Fibroblast of skin of abdomen (primary cell): ENCODE measurements at regions not wholly inside any gene's neighbourhood (a gene's known extent, or its start where the extent isn't known, plus 50 kb on each side); places are given as distances from the start of the nearest gene placed in this dataset.
A peak's percentile ranks its signal among the peaks of the same experiment; 100 is the strongest.

ENCODE experiments used
- DNase-seq: peaks from one replicate; pipeline ENCODE4 v3.0.0-alpha.2; 2013

DNA sequence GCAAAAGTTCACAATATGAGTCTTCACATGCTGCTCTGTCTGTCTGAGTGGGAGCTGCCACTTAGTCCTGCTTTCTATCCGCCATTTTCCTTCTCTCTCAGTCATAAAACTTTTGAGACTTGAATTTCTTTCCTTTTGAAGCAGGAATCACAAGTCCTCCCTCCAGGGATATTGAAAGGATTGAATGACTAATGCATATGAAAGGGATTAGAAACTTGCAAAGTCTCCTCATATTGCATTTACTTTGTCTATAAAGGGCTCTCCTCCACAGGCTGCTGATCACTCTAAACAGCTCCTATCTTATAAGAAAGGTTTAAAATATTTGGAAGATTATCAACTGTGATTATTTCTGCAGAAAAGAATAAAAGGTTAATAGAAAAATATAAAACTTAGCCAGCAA is 879.1 kb downstream of the ARAP2 start:
- no peak for DNase-seq

DNA sequence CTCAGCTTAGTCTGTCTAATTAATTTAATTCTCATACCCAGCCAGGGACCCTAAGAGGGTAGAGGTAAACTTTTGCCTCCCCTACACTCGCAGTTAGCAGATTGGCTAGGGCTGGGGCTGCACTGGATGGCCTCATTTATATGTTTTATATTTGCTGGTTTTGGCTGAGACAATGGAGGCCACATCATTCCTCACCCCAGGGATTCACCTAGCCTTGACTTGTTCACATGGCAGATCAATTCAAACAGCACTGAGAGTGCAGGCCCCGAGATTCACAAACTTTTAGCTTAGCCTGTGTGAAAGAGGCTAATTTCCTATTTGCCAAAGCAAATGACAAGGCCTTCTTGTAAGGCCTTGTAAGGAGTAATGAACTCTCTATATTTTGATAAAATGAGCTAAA is 844.4 kb downstream of the ARAP2 start:
- no peak for DNase-seq

DNA sequence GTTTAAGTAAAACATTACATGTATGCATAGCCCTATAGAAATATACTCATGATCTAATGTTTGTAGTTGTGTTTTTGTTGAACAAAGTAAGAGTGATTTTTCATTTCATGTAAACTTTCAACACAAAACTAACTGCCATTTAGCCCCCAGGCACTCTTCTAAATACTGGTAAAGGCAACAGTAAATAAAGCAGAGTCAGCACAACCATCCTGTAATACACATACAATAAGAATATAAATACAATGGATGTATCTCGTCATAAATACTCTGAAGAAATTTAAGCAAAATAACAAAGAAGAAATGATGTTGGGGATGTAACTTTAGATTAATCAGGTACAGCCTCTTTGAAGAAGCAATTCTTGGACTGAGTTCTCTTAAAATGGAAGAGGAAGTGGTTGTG is 821.2 kb downstream of the ARAP2 start:
- no peak for DNase-seq

DNA sequence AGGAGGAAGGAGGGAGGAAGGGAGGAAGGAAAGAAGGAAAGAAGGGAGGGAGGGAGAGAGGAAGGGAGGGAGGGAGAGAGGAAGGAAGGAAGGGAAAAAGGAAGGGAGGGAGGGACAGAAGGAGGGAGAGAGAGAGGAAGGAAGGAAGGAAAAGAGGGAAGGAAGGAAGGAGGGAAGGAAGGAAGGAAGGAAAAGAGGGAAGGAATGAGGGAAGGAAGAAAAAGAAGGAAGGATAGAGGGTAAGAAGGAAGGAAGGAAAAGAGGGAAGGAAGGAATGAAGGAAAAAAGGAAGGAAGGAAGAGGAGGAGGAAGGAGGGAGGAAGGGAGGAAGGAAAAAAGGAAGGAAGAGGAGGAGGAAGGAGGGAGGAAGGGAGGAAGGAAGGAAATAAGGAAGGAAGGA is 796.8 kb downstream of the ARAP2 start:
- no peak for DNase-seq

DNA sequence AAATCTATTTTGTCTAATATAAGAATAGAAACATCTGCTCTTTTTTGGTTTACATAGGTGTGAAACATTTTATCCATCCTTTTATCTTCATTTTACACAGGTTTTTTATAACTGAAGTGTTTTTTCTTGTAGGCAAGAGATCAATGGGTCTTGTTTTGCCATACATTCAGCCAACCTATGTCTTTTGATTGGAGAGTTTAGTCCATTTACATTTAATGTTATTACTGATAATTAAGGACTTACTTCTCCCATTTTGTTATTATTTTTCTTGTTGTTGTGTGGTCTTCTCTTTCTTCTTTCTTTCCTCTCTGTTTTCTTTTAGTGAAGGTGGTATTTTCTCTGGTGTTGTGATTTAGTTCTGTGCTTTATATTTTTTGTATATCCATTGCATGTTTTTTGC is 785.3 kb downstream of the ARAP2 start:
- DNase-seq, result no peak

DNA sequence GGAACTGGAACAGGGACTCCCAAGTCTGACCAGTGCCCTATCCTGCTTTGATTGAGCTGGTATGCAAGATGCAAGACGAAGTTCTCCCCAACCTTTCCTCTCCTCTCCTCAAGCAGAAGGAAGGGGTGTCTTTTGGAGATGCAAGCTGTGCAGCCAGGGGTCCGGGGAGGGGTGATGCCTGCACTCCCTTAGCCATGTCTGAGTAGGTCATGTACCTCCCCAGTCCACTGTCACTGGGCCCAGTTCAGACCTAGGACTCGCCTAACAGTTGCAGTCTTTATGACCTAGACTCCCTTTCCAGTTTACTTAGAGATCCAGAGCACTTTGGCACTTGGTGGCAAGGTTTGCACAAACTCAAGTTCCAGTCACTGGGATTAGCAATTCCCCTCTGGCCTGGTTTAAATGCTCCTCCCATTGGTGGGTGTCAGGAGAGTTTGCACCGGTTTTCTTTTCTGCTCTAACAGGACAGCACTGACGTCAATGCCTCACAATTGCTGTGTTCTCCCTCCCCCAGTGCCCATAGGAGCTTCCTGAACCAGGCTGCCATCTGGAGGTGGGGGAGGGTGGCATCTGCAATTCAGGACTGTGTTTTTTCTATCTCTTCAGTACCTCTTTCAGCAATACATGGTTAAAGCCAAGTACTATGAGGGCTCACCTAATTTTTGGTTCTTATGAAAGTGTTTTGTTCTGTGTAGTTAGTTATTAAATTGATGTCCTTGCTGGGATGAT is 782.2 kb downstream of the ARAP2 start:
- DNase-seq, result no peak

DNA sequence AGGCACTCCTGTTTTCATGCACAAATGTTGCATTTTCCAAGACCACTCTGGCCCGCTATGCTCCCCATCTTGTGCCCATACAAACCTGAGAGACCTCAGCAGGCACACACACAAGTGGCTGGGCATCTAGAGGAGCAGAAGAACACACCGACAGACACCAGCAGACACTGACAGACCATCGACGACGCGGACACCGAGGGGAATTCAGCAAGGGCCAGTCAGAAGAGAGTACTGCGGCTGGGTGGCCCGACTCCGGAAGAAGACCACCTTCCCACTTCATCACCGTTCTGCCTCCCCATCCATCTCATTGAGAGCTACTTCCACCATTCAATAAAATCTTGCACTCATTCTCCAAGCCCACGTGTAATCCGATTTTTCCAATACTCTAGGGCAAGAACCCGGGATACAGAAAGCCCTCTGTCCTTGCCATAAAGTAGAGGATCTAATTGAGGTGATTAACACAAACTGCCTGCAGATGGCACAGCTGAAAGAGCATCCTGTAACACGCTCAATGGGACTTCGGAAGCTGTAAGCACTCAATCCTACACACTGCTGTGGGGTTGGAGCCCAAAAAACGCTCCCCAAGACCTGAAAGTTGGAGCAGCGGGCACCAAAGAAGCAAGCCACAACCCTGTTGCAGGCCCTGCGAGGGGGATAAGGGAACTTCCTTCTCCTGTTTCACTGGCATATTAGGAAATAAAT is 780.9 kb downstream of the ARAP2 start:
- no peak for DNase-seq

DNA sequence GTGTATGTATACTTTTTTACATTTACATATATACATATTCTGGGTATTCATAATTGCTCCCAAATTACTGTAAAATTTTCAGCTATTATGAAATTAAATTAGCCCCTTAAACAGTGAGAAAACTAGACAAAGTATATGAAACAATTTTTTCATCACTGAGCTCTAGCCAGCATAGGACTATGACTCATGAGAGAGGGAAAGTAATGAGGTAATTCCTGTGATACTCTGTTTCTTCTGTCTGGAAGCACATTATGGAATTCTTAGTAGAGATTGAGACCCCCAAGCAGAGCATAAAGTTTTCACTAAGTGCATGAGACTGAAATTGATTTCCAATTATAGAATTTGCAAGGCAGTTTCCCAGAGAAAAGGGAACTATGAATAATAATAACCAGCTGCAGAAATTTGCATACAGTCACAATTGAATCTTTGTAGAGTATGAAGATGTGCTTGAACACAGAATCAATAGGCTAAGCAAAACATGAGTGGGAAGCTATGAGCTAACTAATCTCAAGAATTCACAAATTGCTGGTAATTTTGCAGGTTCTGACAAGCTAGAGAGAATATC is 779.3 kb downstream of the ARAP2 start:
- DNase-seq, result no peak

DNA sequence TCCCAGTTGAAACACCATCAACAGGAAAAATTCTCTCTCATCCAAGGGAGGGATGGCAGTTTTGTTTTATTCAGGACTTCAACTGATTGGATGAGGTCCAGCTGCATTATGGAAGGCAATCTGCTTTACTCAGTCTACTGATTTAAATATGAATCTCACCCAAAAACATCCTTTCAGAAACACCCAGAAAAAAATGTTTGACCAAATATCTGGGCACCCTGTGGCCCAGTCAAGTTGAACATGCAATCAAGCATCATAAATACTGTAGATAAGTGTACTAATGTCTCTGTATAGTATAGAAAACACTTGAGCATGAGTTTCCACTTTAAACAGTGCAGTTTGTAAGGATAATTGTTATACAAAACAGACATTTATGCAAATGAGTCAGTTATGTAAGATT is 753.2 kb downstream of the ARAP2 start:
- no peak for DNase-seq

DNA sequence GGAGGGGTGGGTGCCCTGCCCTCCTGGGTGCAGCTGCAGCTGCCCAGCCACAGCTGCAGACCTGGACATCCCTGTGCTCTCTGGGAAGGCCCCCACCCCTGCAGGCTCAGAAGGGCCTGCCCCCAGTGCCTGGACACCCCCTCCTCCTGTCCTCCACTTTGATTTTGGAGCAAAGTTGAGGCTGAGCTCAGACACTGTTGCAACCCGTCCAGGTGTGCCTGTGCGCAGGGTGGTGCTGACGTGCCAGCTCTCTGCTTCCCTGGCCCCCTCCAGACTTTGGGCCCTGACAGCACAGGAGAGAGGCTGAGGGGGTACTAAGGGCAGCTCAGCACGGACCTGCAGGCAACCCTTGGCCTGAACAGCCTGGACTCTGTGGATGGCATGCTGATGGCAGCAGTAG is 750.3 kb downstream of the ARAP2 start:
- DNase-seq, result no peak

DNA sequence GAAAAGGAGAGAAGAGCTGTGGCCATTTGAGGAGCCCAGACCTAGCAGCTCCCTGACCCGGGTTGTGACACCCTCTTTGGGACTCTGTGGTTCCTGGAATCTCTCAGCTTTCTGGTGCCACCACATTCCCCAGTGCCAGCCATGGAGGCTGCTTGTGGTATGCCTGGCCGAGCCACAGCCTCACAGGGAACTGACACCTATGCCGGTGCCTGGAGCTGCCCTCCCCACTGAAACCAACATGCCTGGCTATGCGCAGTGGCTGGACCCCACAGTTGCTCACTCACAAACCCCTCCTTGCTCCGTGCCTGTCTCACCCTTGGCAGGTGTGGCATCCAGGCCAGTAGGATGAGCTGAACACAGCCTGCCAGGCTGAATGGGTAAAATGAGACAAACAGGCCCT is 749.4 kb downstream of the ARAP2 start:
- DNase-seq, result no peak

DNA sequence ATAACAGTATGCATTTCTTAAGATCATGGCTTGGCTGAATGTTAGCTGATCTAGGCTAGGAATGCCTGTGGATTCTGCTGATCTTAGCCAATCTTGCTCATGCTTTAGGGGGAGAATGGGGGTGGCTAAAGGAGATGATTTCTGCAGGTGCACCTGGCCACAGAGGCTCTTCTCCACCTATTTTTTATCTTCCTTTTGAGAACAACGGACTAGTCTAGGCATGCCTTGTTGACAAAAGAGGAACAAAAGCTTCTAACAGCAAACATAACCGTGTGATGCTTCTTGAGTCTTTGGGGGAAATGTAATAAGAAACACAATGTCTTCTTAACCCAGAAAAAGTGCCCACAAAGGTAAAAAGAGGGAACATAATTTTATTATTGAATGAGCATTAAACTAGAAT is 743.5 kb downstream of the ARAP2 start:
- no peak for DNase-seq

DNA sequence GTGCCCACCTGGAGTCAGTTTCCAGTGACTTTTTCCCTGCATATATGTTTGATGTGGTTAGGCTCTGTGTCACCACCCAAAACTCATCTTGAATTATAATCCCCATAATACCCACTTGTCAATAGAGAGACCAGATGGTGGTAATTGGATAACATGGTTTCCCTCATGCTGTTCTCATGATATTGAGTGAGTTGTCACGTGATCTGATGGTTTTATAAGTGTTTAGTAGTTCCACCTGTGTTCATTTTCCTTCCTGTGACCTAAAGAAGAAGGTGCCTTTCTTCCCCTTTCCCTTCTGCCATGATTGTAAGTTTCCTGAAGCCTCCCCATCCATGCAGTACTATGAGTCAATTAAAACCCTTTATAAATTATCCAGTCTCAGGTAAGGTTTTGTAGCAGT is 740.9 kb downstream of the ARAP2 start:
- DNase-seq, result no peak

DNA sequence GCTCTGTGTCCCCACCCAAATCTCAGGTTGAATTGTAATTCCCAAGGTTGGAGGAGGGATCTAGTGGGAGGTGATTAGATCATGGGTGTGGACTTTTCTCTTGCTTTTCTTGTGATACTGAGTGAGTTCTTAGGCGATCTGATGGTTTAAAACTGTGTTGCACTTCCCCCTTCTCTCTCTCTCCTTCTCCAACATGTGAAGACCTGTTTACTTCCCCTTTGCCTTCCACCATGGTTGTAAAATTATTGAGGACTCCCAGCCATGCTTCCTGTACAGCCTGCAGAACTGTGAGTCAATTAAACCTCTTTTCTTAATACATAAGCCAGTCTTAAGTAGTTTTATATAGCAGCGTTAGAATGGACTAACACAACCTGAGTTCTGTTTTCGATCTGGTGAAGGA is 738.2 kb downstream of the ARAP2 start:
- DNase-seq, result no peak

DNA sequence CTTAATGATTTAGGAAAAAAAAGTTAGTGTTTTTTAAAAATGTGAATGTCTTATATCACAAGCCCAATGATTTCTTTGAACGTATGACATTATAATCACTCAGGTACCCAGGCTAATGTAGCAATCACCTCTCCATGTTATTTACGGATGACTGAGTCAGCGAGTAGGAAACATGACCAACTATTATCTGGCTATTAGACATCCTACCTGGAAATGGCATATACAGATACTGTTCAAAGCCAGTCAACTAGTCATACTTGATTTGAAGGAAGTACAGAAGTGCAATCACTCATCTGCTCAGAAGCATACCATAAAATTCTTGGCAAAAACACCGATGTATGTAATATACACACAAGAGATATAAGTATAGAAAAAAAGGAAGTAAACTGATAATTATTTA is 732.5 kb downstream of the ARAP2 start:
- DNase-seq, result no peak

DNA sequence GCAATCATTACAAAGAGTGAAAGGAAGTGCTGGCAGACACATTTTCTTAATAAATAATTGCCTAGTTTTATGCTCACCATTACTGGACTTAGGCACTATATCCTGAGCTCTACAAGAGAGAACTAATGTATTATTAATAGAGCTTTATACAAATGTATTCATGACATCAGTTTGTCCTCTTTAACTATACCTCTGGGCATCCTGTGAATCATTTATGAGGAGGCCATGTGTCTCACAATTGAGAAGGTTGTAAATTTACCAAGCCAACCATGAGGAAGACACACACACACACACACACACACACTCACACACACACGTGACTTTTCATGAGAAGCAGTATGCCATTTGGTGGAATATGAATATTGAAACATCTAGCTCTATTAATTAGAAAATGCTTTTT is 728.2 kb downstream of the ARAP2 start:
- no peak for DNase-seq

DNA sequence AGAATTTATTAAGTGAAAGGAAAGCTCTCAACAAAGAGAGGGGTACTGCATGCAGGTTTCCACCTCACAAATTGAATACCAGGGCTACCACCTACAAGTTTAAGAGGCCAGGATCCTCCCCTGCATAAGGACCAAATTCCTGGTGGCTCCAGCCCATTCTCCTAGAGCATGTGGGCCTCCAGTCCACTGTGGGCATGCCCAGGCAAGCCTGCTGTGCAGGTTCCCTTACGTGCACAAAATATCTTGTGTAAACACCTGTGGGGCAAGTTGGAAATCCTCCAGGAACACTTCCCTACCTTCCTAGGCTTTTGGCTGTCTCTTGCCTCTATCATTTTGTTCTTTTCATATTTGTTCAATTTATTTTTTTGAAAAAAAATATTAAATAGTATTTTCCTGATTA is 724.3 kb downstream of the ARAP2 start:
- DNase-seq, result no peak

DNA sequence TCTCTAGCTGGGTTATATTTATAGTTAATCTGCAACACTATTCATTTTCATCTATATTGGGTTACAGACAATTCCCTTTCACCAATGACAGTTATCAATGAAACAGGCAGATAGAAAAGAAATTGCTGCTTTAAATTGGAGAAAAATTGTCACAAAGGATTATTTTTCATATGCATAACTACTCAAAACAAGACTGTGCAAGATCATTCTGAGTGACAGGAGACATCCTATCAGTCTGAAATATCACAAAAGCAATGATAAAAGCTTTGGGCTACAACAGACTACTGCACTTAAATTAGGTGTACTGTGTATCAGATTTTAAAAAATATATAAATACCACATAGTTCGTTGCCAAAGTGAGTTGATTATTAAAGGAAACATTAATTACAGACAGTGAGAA is 722.6 kb downstream of the ARAP2 start:
- DNase-seq, result no peak

DNA sequence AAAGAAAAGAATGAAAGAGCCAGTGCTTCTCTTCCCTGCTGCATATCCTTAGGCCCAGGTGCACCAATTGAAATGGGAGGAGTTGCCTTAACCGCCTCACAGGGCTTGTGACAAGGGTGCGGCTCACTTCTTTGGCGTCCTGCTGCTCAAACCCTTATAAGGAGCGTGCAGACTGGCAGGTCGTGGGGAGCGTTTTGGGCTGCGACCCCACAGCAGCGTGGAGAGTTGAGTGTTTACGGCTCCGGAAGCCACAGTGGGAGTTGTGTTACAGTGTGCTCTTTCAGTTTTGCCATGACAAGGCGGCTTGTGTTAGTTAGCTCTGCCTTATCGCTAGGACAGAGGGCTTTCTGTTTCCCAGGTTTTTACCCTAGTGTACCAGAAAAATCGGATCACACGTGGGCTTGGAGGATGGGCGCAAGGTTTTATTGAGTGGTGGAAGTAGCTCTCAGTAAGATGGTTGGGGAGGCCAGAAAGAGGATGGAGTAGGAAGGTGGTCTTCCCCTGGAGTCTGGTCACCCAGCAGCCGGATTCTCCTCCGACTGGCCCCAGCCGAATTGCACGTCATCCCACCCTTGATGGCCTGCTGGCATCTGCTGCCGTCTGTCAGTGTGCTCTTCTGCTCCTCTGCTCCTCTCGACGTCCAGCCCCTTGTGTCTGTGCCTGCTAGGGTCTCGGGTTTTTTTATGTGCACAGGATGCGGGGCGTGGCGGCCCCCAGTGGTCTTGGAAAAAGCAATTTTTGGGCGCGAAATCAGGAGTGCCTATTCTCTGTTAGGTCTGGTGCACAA is 718.9 kb downstream of the ARAP2 start:
- no peak for DNase-seq

DNA sequence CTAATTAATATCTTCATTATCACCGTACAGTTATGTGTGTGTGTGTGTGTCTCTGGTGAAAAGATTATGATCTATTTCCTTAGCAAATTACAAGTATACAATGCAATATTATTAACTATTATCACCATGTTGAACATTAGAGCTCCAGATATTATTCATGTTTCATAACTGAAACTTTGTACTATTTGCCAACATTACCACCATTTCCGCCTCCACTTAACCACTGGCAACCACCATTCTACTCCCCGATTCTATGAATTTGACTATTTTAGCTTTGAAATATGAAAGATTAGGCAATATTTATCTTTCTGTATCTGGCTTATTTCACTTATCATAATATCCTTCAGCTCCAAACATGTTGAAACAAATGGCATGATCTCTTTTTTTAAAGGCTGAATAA is 717.9 kb downstream of the ARAP2 start:
- no peak for DNase-seq

DNA sequence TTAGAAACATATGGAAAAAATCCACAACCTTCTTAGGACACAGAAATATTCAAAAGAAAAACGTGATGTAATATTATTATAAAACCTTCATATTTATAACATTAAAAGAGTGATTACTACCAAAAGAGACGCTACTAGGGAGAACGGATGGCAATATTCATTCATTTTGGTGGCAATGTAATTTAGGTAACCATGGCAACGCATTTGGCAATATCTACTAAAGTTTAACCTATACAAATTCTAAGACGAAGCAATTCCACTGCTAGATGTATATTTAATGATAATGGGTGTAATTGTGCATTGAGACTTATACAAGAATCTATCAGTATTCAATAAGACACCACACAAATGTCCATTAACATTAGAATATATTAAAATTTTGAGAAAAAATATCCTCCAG is 709.4 kb downstream of the ARAP2 start:
- no peak for DNase-seq

DNA sequence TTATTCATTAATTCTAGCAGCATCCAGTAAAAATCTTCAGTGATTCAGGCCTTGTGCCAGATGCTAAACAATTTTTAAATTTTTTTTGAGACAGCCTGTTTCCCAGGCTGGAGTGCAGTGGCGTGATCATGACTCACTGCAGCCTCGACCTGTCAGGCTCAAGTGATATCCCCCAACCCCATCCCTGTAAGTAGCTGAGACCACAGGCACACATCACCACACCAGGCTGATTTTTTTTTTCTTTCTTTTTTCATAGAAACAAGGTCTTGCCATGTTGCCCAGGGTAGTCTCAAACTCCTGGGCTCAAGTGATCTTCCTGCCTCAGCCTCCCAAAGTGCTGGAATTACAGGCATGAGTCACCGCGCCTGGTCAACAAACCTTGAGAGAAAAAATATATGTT is 705.5 kb downstream of the ARAP2 start:
- DNase-seq, result peak; percentile 1

DNA sequence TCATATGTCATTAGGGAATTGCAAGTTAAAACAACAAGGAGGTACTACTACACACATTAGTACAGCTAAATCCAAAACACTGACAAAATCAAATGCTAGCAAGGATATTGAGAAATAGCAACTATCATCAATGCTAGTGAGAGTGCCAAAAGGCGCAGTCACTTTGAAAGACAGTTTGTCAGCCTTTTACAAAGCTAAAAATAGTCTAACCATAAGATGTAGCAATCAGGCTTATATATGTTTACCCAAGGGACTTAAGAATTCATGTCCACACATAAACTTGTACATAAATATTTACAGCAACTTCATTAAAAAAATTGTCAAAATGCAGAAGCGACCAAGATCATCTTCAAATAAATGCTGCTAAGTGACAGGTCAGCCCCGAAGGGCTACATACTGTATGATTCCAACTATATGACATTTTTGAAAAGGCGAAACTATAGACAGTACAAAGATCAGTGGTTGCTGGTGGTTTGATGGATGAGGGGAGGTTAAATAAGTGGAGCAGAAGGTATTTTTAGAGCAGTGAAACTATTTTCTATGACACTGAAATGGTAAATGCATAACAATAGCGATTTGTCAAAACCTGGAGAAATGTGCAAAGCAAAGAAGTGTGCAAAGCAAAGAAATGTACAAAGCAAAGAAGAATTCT is 704.8 kb downstream of the ARAP2 start:
- no peak for DNase-seq
